PC-9 (cell line): ENCODE measurements at regions not wholly inside any gene's neighbourhood (a gene's known extent, or its start where the extent isn't known, plus 50 kb on each side); places are given as distances from the start of the nearest gene placed in this dataset.

ENCODE experiments used
- BruUV-seq: library from RNA; stranded (reverse); fragments of 400-500 nt; replicated peaks from 2 replicates; lab custom pipeline; 2021; lab: Mats Ljungman, UMichigan
- CTCF ChIA-PET: fragments of 300-600 bp; sonication (Branson Sonifier 250); formaldehyde crosslinking; loops from one replicate; lab custom pipeline; 2022; ENCODE audit warnings: antibody characterized with exemption; lab: Charles Lee
- POLR2A ChIA-PET: fragments of 300-600 bp; sonication (Branson Sonifier 250); formaldehyde crosslinking; loops from one replicate; lab custom pipeline; 2022; ENCODE audit warnings: antibody characterized with exemption; ENCODE audit not compliant: unreplicated experiment; lab: Charles Lee
- DNase-seq, 2 experiments: peaks; one replicate each; pipeline versions ENCODE4 v3.0.0 to v3.0.0-alpha.2; 2015 to 2022; ENCODE audit warnings: mixed read lengths in 1 of 2
- H2AFZ ChIP-seq: fragments of 200-600 bp; sonication (generic); 2 replicates; pipeline ENCODE4 v1.8.1; 2017; ENCODE audit warnings: antibody characterized with exemption
- H3F3A ChIP-seq: fragments of 200-600 bp; sonication (generic); 2 replicates; pipeline ENCODE4 v1.8.1; 2017; ENCODE audit warnings: antibody characterized with exemption, mild to moderate bottlenecking, low read depth; ENCODE audit not compliant: insufficient read depth
- H3K27ac ChIP-seq: fragments of 200-600 bp; sonication (generic); 2 replicates; pipeline ENCODE4 v1.6.1; 2016; ENCODE audit warnings: mixed run types
- H3K27me3 ChIP-seq: fragments of 200-600 bp; sonication (generic); 2 replicates; pipeline ENCODE4 v1.6.1; 2016; ENCODE audit warnings: low read depth, mixed run types; ENCODE audit not compliant: insufficient read depth
- H3K36me3 ChIP-seq: fragments of 200-600 bp; sonication (generic); 2 replicates; pipeline ENCODE4 v1.6.1; 2016; ENCODE audit warnings: low read depth, mixed run types
- H3K4me1 ChIP-seq: fragments of 200-600 bp; sonication (generic); replicated peaks from 2 replicates; pipeline ENCODE4 v1.6.1; 2016; ENCODE audit warnings: mixed run types; ENCODE audit not compliant: insufficient read depth
- H3K4me2 ChIP-seq: fragments of 200-600 bp; sonication (generic); 2 replicates; pipeline ENCODE4 v1.6.1; 2017; ENCODE audit warnings: mixed run types
- H3K4me3 ChIP-seq: fragments of 200-600 bp; sonication (generic); 2 replicates; pipeline ENCODE4 v1.6.1; 2016; ENCODE audit warnings: mixed run types
- H3K79me2 ChIP-seq: fragments of 200-600 bp; sonication (generic); 2 replicates; pipeline ENCODE4 v1.6.1; 2017; ENCODE audit warnings: low read depth, mixed run types
- H3K9me2 ChIP-seq: fragments of 200-600 bp; sonication (generic); 2 replicates; pipeline ENCODE4 v1.8.1; 2017; ENCODE audit warnings: mild to moderate bottlenecking; ENCODE audit not compliant: insufficient read depth
- H3K9me3 ChIP-seq: fragments of 200-600 bp; sonication (generic); 2 replicates; pipeline ENCODE4 v1.8.1; 2016; ENCODE audit warnings: low read depth; ENCODE audit not compliant: insufficient read depth
- H4K20me1 ChIP-seq: fragments of 200-600 bp; sonication (generic); 2 replicates; pipeline ENCODE4 v1.8.1; 2017; ENCODE audit not compliant: insufficient read depth
- EZH2 ChIP-seq: fragments of 200-600 bp; sonication (generic); IDR thresholded peaks from 2 replicates; pipeline ENCODE4 v1.8.0; 2017; ENCODE audit warnings: antibody characterized with exemption, low read depth
- intact Hi-C: fragments of 100-400 bp; cut with micrococcal nuclease; formaldehyde crosslinking; loops from one replicate; pipeline ENCODE4 v1.10.0; 2022; ENCODE audit not compliant: unreplicated experiment
- TF ChIP-seq, protein P1 (sequence below): fragments of 200-600 bp; sonication (generic); conservative IDR thresholded peaks from 2 replicates; pipeline ENCODE4 v1.6.1; 2017; ENCODE audit warnings: mixed run types, antibody characterized with exemption, mild to moderate bottlenecking, moderate library complexity

DNA sequence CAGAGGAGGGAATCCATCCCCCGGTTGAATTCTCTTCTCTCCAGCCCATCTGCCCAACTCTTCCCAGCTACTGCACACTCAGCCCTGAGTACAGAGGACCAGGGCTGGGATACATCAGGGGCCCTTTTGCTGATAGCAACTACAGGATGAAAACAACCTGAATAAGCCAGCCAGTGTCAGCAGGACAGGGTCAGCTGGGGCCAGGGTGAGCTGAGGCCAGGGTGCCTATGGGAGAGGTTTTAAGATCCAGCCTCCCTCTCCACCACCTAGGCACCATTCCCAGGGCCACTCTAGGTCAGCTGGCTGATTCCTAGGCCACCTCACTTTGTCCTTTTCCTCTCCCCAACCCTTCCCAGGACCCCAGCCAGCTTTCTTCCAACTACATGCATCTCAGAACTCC lies 83.8 kb downstream of the MRPL46 start:
- Histone ChIP-seq H2AFZ (no peak overlapping the region), H3K4me1 (no peaks in the 10 kb centered on the region), H3K27ac (no peak overlapping the region), H3K36me3 (no peaks in the 10 kb centered on the region), H3F3A (no peaks in the 10 kb centered on the region), H4K20me1 (no peaks in the 10 kb centered on the region), H3K9me2 (no peaks in the 10 kb centered on the region), H3K4me3 (no peak overlapping the region), H3K79me2 (no peaks in the 10 kb centered on the region), H3K4me2 (no peak overlapping the region), H3K27me3 (peaks cover 36% of the 10 kb centered on the region), H3K9me3 (no peaks in the 10 kb centered on the region)
- ChIA-PET CTCF (no interaction called here), POLR2A (no interaction called here)
- DNase-seq = no peak
- BruUV-seq = no TSS peak
- intact Hi-C loops = no loop called here
- TF ChIP-seq, protein P1, sequence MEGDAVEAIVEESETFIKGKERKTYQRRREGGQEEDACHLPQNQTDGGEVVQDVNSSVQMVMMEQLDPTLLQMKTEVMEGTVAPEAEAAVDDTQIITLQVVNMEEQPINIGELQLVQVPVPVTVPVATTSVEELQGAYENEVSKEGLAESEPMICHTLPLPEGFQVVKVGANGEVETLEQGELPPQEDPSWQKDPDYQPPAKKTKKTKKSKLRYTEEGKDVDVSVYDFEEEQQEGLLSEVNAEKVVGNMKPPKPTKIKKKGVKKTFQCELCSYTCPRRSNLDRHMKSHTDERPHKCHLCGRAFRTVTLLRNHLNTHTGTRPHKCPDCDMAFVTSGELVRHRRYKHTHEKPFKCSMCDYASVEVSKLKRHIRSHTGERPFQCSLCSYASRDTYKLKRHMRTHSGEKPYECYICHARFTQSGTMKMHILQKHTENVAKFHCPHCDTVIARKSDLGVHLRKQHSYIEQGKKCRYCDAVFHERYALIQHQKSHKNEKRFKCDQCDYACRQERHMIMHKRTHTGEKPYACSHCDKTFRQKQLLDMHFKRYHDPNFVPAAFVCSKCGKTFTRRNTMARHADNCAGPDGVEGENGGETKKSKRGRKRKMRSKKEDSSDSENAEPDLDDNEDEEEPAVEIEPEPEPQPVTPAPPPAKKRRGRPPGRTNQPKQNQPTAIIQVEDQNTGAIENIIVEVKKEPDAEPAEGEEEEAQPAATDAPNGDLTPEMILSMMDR = no peak
- TF ChIP-seq EZH2 = no peak

DNA sequence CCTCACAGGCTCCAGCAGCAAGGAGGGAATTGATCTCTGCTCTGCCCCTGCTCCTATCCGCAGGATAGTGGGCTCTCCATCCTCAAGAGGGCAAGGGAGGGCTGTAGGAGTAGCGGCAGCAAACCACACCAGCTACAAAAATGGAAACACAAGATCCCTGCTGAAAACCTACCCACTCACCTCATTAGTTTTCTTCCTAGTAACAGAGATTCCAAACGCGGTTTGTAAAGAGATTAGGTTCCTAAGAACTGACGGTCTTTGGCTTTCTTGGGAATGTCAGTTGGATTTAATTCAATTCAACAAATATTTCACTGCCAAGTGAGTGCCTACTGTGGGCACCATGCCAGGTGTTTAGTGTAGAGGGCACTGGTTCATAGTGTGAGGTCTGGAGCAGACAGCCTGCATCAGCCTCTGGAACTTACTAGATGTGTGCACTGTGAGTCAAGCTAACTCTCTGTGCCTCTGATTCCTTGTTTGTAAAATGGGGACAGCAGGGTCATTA lies 84.7 kb downstream of the MRPL46 start:
- TF ChIP-seq, protein P1 = no peak
- no peak for TF ChIP-seq EZH2
- no TSS peak for BruUV-seq
- Histone ChIP-seq H3K9me2 (no peaks in the 10 kb centered on the region), H3K27me3 (peaks cover 39% of the 10 kb centered on the region), H3K4me3 (no peak overlapping the region), H2AFZ (no peak overlapping the region), H3K4me2 (no peak overlapping the region), H3K36me3 (no peaks in the 10 kb centered on the region), H4K20me1 (no peaks in the 10 kb centered on the region), H3K4me1 (no peaks in the 10 kb centered on the region), H3K27ac (no peak overlapping the region), H3K9me3 (no peaks in the 10 kb centered on the region), H3K79me2 (no peaks in the 10 kb centered on the region), H3F3A (no peaks in the 10 kb centered on the region)
- no peak for DNase-seq
- intact Hi-C loops = no loop called here
- CTCF ChIA-PET = no interaction called here
- POLR2A ChIA-PET = no interaction called here

DNA sequence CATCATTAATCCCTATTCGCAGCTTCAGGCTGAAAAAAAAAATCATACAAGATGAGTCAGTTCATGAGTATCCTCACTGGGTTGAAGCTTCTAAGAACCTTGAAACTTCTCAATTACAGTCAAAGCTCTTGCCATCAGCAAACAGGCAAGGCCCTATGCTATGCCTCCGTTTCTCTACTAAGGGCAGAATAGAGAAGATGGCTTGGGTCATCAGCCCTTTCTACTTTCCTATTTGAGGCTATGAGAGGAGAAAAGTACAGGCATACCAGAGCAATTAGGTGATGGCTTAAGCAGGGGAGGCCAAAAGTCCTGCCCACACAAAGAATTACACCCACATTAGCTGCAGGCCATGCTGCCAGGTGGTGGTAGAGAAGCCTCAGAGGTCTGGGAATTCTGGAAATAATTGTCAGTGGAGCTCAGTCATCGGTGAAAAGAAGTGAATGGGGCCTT lies 89.0 kb downstream of the MRPL46 start:
- H3F3A ChIP-seq = no peaks in the 10 kb centered on the region
- ChIA-PET CTCF (no interaction called here), POLR2A (no interaction called here)
- H3K27ac ChIP-seq = no peak overlapping the region
- no peaks in the 10 kb centered on the region for H3K79me2 ChIP-seq
- no peak overlapping the region for H3K4me3 ChIP-seq
- intact Hi-C loops = no loop called here
- no peaks in the 10 kb centered on the region for H3K4me1 ChIP-seq
- BruUV-seq = no TSS peak
- no peak overlapping the region for H2AFZ ChIP-seq
- TF ChIP-seq EZH2 = no peak
- TF ChIP-seq, protein P1 = no peak
- H3K9me2 ChIP-seq = no peaks in the 10 kb centered on the region
- H3K36me3 ChIP-seq = no peaks in the 10 kb centered on the region
- no peak overlapping the region for H3K4me2 ChIP-seq
- DNase-seq = no peak
- H3K27me3 ChIP-seq = peaks cover 52% of the 10 kb centered on the region
- no peaks in the 10 kb centered on the region for H4K20me1 ChIP-seq
- H3K9me3 ChIP-seq = no peaks in the 10 kb centered on the region
